Thyroid gland (tissue), 4 donors: ENCODE measurements at regions not wholly inside any gene's neighbourhood (a gene's known extent, or its start where the extent isn't known, plus 50 kb on each side); places are given as distances from the start of the nearest gene placed in this dataset.

ENCODE experiments used
- CTCF ChIP-seq, 6 experiments: fragments of 200-600 bp in 3 of 6; fragments of 450-650 bp in 3 of 6; sonication (generic) in 3 of 6; IDR thresholded peaks; one replicate each; pipeline ENCODE4 v1.5.1; 2016 to 2019; ENCODE audit warnings: antibody characterized with exemption in 6 of 6, mild to moderate bottlenecking in 2 of 6, inconsistent platforms in 1 of 6, moderate library complexity in 1 of 6
- POLR2A ChIP-seq, 2 donors: fragments of 450-650 bp; IDR thresholded peaks; one replicate each; pipeline ENCODE4 v1.6.1; 2017; ENCODE audit warnings: antibody characterized with exemption in 2 of 2, mild to moderate bottlenecking in 2 of 2, moderate library complexity in 1 of 2

- no peak for TF ChIP-seq CTCF (IDR thresholded peaks at IDR 0.05)
- no peak for TF ChIP-seq POLR2A (IDR thresholded peaks at IDR 0.05)
Measured at GRCh38 chr2:138440759-138441158, 60.8 kb upstream of the SPOPL start.
